Muscle of back (tissue), 3 donors: ENCODE measurements at regions not wholly inside any gene's neighbourhood (a gene's known extent, or its start where the extent isn't known, plus 50 kb on each side); places are given as distances from the start of the nearest gene placed in this dataset.

Source experiments
- DNase-seq, 3 donors: peaks; one replicate each; pipeline versions ENCODE4 v3.0.0 to v3.0.0-alpha.2; 2013

DNA sequence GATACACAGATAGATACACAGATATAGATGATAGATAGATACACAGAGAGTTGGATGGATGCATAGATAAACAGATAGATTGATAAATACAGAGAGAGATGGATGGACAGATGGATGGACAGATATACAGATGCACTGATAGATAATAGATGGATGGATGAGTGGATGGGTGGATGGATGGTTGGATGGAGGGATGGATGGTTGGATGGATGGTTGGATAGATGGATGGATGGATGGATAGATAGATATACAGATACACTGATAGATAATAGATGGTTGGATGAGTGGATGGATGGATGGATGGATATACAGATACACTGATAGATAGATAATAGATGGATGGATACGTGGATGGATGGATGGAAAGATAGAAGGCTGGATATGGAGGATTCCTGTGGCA lies 290.0 kb upstream of the SHH start:
- DNase-seq = no peak

GRCh38 chr7:156101355-156101754 lies 289.1 kb upstream of the SHH start:
- DNase-seq = no peak

DNA sequence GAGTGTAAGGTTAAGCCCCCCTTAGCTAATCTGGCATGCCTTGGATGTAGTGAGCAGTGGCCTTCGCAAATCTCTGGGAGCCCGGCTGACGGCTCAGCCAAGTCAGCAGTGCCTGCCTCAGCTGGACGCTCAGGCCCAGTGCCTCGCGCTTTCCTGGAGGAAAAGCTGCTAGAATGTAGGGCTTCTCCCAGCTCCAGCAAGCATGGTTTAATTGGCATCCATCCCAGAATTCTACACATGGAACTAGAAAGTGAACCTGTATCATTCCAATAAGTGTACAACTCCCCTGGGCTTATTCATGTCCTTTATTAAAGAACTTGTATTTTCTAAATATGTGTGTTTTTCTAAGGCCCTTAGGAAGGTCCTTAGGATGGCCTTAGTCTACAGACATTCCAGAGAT lies 287.8 kb upstream of the SHH start:
- peak in 2 of 3 donors; percentile 4 to 26 for DNase-seq

DNA sequence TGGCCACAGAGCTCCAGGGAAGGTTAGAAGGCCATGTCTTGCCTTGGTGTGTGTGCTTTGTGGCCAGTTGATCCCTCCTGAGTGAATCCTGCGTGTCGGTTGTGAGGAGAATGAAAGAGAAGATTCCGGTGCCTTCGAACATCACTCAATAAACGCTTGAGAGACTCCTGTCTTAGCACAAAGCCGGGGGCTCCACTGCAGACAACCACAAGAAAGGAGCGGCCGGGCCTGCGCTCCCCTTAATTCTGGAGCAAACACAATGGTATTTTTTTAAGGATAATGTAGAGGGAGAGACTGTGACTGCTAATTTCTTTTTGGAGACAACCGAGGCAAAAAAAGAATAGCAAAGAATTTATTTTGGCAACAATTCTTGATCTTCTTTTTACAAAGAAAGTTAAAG lies 286.8 kb upstream of the SHH start:
- no peak for DNase-seq

DNA sequence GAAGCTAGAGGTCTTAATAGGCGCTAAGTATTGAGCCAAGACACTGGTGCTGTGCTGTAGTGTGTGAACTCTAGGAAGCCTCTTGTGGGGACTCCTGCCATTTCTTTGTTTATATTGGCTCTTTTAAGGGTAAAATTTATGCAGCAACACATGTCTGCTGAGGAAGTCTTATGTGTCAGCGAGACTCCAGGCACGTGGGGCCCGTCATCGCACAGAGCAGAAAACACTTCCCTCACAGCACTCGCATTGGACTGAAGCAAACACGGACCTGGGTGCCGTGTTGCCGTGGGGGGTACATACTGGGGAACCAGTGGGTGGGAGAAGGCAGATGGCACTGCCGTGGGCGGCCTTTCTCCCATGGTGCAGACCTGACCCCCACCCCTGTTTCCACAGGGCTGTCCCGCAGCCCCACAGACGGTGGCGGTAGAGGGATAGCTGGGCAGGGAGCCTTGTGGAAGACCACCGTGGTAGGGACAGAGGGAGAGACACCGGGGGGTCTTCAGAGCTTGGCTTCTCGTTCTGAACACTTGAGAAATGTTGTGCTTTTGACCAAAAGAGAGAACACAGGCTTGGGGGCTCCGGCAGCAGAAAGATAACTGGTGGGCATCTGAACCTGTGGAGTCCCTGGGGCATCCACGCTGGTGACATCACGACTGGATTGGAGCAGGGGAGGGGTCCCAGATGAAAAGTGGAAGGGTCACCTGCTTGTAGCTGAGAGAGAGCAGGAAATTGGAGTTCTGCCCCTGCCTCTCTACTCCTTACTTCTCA lies 284.7 kb upstream of the SHH start:
- DNase-seq = peak in 2 of 3 donors; percentile 6 to 17

DNA sequence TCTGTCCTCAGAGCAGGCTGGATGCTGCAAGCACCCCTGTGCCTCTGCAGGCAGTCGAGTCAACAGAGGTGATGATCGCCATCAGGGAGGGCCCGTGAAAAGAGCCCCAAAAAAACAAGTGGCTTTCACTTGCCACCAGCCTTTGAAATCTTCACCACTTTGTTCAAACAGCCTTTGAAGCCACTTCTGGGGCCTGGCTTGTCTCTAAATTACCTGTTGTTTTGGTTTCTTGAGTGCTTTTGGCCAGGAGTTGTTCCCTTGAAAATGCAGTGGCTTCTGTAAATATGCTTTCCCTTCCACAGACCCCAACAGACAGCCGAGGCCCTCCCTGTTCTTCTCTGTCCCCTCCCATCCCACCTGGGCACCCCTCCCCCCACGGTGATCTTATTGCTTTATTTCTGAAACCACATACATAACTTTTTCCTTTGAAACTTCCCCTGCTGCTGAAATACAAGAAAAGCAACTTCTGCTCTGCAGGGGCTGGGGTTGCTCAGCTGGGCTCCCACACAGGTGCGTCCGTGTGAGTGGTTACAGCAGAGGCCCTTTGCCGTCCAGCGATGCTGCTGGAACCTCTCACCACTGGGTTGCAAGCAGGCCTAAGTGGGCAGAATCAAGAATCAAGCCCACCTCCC lies 283.8 kb upstream of the SHH start:
- no peak for DNase-seq

DNA sequence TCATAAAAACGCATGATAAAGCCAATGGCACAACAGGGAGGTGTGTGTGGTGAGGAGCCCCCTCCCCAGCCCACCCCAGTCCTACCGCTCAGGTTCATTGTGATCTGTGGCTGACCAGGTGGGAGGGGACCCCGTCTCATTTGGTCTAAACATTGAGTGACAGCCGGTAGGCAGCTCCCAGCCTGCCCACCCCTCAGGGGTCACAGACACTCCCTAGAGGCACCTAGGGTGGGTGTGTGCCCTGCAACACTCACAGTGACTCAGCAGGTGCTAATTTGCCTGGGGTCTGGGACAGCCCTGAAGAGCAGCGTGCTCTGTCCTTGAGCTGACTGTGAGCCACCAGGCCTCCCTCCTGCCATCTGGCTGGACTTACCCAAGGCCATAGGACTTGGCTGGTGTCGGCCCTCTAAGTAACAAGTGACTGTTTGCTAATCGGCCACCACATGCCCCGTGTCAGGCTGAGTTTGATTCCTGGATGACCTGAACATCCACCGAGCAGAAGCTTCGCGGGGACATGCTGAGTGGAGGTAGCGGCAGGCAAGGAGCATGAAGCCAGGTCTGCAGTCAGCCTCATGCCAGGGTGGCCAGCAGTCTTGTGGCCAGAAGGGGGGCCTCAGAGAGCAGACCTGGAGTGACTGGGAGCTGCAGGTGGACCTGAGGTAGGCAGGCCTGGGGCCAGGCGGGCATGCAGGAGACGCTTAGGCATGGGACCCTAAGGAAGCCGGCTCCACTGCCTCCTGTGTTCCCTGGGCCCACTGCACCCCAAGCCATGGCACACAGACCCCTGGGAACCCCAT lies 282.3 kb upstream of the SHH start:
- no peak for DNase-seq

GRCh38 chr7:156092307-156092706 lies 280.0 kb upstream of the SHH start:
- DNase-seq = no peak

DNA sequence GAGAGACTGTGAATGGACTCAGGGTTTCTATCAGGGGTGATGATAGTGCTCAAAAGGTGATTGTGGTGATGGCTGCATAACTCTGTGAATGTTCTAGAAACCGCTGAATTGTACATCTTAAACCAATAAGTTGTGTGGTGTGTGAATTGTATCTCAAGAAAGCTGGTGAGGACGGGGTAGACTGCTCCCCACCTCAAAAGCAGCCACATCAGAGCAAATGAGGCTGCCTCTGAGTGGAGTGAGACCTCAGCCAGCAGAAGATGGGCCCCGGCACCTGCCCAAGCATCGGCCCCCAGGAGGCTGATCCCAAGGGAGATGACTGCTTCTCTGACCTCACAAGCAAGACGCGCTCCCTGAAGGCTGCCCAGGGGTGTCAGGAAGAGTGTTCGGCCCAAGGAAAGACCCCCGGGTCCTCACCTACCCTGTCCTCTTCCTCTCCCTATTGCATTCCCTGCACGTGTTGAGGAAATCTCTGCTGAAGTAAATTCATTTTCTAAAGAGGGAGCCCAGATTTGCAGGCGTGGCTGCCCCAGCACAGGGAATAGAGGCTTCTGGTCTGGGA lies 279.3 kb upstream of the SHH start:
- DNase-seq = no peak

GRCh38 chr7:156090988-156091387 lies 278.7 kb upstream of the SHH start:
- DNase-seq = no peak

DNA sequence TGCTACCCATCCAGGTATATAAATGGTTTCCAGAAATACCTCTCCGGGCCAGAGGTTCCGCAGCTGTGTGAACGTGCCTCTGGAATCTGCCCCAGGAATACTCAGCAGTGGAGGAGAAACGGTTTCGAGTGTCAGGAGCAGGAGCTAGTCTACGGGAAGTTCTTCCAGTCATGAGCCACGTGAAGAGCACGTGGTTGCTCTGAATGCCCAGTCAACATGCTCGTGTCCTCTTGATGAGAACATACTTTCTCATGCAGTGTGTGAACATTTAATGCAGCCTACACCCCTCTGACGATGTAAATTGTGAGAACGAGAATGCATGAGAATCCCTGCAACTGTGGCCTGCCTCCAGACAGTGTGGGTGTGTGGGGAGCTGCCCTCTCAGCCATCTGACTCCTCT lies 277.0 kb upstream of the SHH start:
- no peak for DNase-seq

- DNase-seq = no peak
Measured at GRCh38 chr7:156088115-156088514, 275.9 kb upstream of the SHH start.

- DNase-seq = no peak
Measured at GRCh38 chr7:156082048-156083040, 270.1 kb upstream of the SHH start.

DNA sequence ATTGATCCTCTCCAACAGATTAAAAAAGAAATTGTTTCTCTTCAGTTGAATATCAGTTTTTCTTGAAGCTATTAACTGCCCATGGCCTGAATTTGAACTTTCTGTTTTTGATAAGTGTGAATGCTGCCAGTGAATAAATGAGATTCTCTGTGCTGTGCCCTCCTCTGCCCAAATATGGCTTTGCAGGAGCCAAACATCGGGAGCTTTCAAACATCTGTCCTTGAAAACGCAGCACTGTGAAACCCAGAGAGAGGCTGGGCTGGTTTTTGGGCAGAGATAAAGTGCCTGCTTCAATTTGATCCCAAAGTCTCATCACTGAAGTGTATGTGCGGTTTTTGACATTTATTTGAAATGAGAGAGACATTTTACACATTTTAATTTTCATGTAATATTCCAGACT lies 268.3 kb upstream of the SHH start:
- DNase-seq = no peak

DNA sequence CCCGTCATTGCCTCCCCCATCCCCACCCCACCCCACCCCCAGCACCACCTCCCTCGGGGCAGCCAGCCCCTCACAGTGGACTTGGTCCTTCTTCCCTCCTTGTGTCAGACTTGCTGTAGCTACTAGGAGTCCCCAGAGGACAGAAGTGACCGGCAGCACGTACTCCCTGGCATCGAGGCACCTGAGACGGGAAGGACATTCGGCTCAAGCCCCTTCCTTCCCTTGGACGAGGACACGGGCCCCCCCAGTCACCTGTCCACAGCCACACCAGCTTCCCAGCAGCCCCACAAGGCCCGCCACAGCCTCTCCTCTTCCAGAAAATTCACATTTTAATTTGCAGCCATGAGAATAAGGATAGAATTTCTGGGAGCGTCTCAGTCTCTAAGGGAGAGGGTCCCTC lies 267.8 kb upstream of the SHH start:
- no peak for DNase-seq

- DNase-seq = no peak
Measured at GRCh38 chr7:156079156-156079555, 266.9 kb upstream of the SHH start.

GRCh38 chr7:156074982-156075615 lies 262.8 kb upstream of the SHH start:
- no peak for DNase-seq

DNA sequence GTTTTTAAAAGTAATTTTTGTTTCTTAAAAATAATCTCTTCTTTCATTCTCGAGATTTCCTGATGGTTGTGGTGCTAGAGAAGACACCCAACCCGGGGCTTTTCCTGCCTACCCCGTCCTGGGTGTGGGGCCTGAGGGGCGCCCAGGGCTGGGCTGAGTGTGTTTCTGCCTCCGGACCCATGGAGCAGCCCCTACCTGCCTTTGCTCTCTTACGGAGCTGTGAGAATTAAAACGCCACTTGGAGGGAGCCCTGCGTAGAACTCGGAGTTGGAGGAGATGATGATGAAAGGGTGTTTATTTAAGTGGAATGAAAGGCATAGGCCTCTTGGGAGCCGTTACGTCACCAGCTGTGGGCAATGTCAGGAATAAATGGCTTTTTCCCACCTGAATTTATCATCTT lies 261.8 kb upstream of the SHH start:
- no peak for DNase-seq

GRCh38 chr7:156073366-156074052 lies 261.2 kb upstream of the SHH start:
- DNase-seq = no peak

GRCh38 chr7:156071612-156072011 lies 259.3 kb upstream of the SHH start:
- no peak for DNase-seq
